BJ (cell line): ENCODE measurements at regions not wholly inside any gene's neighbourhood (a gene's known extent, or its start where the extent isn't known, plus 50 kb on each side); places are given as distances from the start of the nearest gene placed in this dataset.
A peak's percentile ranks its signal among the peaks of the same experiment; 100 is the strongest.

Experiments
- CTCF ChIA-PET: fragments of 350-600 bp; formaldehyde crosslinking; extraction: SDS; loops from one replicate; lab custom pipeline; 2021; ENCODE audit warnings: antibody characterized with exemption, inconsistent platforms; lab: Yijun Ruan, JAX
- POLR2A ChIA-PET: fragments of 300-600 bp; sonication (Branson Sonifier 250); formaldehyde crosslinking; extraction: SDS; loops from one replicate; lab custom pipeline; 2021; ENCODE audit warnings: antibody characterized with exemption; lab: Charles Lee
- DNase-seq: peaks from one replicate; pipeline ENCODE4 v3.0.0-alpha.2; 2011; ENCODE audit warnings: low read depth
- H3K27me3 ChIP-seq: 2 replicates; pipeline ENCODE4 v1.6.0; 2011; ENCODE audit warnings: low read length; ENCODE audit not compliant: control insufficient read depth, insufficient read depth
- H3K36me3 ChIP-seq: 2 replicates; pipeline ENCODE4 v1.5.1; 2011; ENCODE audit warnings: low read length; ENCODE audit not compliant: control insufficient read depth, insufficient read depth
- H3K4me3 ChIP-seq: 2 replicates; pipeline ENCODE4 v1.5.1; 2011; ENCODE audit warnings: low read depth, mild to moderate bottlenecking, control low read depth, low read length
- CTCF ChIP-seq: IDR thresholded peaks from 2 replicates; pipeline ENCODE4 v1.5.1; 2011; ENCODE audit warnings: low read depth, mild to moderate bottlenecking, control low read depth, inconsistent platforms, low read length, moderate library complexity; ENCODE audit not compliant: insufficient read depth

GRCh38 chr2:146652311-146652710 is 1192.5 kb upstream of the ACVR2A start:
- Histone ChIP-seq H3K36me3 (no peaks in the 10 kb centered on the region), H3K4me3 (no peak overlapping the region), H3K27me3 (no peaks in the 10 kb centered on the region)
- CTCF ChIA-PET, result no interaction called here
- no peak for DNase-seq
- POLR2A ChIA-PET, result no interaction called here
- no peak for TF ChIP-seq CTCF

GRCh38 chr2:146651361-146651760 is 1193.5 kb upstream of the ACVR2A start:
- ChIA-PET CTCF (no interaction called here), POLR2A (no interaction called here)
- no peak for TF ChIP-seq CTCF
- Histone ChIP-seq H3K4me3 (no peak overlapping the region), H3K36me3 (no peaks in the 10 kb centered on the region), H3K27me3 (no peaks in the 10 kb centered on the region)
- no peak for DNase-seq

- TF ChIP-seq CTCF, result no peak
- no peaks in the 10 kb centered on the region for H3K36me3 ChIP-seq
- no peaks in the 10 kb centered on the region for H3K27me3 ChIP-seq
- CTCF ChIA-PET, result no interaction called here
- POLR2A ChIA-PET, result no interaction called here
- H3K4me3 ChIP-seq, result no peak overlapping the region
- DNase-seq, result no peak
Measured at GRCh38 chr2:146642066-146642465, 1202.8 kb upstream of the ACVR2A start.

GRCh38 chr2:146634230-146635097 is 1210.4 kb upstream of the ACVR2A start:
- peak; percentile 28 for DNase-seq
- no peaks in the 10 kb centered on the region for H3K27me3 ChIP-seq
- no peak for TF ChIP-seq CTCF
- no peaks in the 10 kb centered on the region for H3K36me3 ChIP-seq
- no peak overlapping the region for H3K4me3 ChIP-seq
- CTCF ChIA-PET, result no interaction called here
- POLR2A ChIA-PET, result no interaction called here

GRCh38 chr2:146633159-146633558 is 1211.7 kb upstream of the ACVR2A start:
- no peaks in the 10 kb centered on the region for H3K27me3 ChIP-seq
- no peak overlapping the region for H3K4me3 ChIP-seq
- TF ChIP-seq CTCF, result no peak
- ChIA-PET POLR2A (no interaction called here), CTCF (interaction anchor here (1.1 kb wide), 1 partner anchor 10 kb away, joined by 3 read pairs; no protein-coding TSS in a partner anchor)
- H3K36me3 ChIP-seq, result no peaks in the 10 kb centered on the region
- no peak for DNase-seq
